C4-2B (cell line): ENCODE measurements at regions not wholly inside any gene's neighbourhood (a gene's known extent, or its start where the extent isn't known, plus 50 kb on each side); places are given as distances from the start of the nearest gene placed in this dataset.

ENCODE experiments used
- H3K27ac ChIP-seq: fragments of 450-650 bp; 2 replicates; pipeline ENCODE4 v1.5.1; 2017
- ZFX ChIP-seq: fragments of 450-650 bp; IDR thresholded peaks from 2 replicates; pipeline ENCODE4 v1.6.1; 2017
- TF ChIP-seq, protein P1 (sequence below): fragments of 450-650 bp; conservative IDR thresholded peaks from 2 replicates; pipeline ENCODE4 v1.5.1; 2017; ENCODE audit warnings: mild to moderate bottlenecking

DNA sequence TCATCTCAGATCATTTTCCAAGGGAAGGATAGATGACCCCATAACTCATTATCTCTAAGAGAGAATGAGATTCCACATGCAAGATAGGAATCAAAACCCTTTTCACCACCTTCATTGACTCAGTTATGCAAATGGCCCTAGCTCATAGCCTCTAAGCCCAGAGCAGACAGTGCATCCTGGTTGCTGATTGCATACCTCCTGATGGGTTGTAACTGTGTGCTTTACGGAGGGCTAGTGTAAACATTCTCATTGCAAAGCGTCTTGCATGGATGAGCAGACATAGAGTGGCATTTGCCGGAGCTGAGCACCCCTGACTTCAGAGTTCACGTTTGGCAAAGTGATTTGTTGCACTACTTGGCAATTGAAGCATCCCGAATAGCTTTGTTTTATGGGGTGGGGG lies 151.0 kb downstream of the VCX3A start:
- no peak overlapping the region for H3K27ac ChIP-seq
- TF ChIP-seq, protein P1, sequence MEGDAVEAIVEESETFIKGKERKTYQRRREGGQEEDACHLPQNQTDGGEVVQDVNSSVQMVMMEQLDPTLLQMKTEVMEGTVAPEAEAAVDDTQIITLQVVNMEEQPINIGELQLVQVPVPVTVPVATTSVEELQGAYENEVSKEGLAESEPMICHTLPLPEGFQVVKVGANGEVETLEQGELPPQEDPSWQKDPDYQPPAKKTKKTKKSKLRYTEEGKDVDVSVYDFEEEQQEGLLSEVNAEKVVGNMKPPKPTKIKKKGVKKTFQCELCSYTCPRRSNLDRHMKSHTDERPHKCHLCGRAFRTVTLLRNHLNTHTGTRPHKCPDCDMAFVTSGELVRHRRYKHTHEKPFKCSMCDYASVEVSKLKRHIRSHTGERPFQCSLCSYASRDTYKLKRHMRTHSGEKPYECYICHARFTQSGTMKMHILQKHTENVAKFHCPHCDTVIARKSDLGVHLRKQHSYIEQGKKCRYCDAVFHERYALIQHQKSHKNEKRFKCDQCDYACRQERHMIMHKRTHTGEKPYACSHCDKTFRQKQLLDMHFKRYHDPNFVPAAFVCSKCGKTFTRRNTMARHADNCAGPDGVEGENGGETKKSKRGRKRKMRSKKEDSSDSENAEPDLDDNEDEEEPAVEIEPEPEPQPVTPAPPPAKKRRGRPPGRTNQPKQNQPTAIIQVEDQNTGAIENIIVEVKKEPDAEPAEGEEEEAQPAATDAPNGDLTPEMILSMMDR = no peak
- no peak for TF ChIP-seq ZFX

DNA sequence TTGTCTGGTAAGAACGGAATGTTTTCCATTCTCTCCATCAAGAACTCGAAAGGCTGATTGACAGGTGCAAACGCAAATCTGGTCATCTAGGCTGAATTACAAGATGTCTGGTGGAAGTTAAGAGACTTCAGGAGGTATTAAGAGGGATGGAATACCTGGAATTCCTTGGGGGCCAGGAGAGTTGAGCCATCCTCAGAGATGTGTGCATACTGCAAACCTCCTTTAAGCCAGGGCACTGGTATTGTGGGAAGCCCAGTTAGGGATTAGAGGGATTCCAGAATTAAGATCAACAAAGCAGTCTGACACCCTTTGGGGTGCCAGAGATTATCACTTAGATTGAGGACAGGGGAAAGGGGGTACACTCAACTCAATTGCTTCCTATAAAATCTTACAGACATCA lies 151.4 kb downstream of the VCX3A start:
- TF ChIP-seq ZFX = no peak
- TF ChIP-seq, protein P1 = no peak
- no peak overlapping the region for H3K27ac ChIP-seq

DNA sequence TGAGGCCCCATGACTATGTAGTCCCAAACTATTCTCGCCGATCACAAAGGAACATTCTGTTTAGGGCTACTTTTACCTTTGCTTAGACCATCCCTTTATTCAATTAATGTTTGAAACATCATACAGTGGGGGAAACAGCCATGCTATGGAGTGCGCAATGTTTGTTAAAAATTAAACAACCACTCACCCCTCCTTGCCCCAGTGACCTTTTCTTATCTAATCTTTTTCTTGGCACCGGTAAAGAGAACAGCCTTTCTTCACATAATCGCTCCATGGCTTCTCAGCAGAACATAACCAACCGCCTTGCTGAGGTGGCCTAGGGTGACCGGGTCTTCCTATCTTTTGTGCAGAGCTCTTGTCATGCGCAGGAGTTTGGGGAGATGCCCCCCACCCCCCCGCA lies 152.6 kb downstream of the VCX3A start:
- TF ChIP-seq ZFX = no peak
- TF ChIP-seq, protein P1 = no peak
- H3K27ac ChIP-seq = no peak overlapping the region

DNA sequence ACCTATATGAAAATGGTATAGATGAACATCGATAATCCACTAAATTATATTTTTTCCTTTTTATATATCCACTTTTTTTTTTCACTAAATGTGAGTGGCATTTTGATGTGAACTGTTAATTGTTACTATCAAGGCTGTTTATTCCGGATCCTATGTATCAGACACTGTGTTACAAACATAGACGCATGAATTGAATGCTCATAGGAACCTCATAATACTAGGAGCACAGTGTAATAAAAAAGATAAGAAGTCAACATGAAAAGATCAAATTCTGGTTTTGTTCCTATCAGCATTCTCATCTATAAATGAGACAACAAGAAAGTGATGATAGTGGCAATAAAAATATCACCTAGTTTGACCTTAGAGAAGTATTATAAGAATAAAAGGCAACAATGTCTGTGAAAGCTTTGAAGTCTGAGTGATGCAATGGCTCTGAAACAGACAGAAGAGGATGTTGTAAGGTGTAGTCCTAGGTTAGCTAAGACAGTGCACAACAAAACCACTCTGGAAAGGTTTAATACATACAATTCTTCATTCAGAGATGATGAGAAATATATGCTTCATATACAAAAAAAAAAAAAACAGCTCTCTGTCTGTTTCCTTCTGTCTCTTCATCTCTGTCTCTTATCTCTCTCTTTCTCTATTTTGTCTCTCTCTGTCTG lies 148.6 kb upstream of the NLGN4X start:
- no peak overlapping the region for H3K27ac ChIP-seq
- TF ChIP-seq, protein P1 = no peak
- no peak for TF ChIP-seq ZFX

DNA sequence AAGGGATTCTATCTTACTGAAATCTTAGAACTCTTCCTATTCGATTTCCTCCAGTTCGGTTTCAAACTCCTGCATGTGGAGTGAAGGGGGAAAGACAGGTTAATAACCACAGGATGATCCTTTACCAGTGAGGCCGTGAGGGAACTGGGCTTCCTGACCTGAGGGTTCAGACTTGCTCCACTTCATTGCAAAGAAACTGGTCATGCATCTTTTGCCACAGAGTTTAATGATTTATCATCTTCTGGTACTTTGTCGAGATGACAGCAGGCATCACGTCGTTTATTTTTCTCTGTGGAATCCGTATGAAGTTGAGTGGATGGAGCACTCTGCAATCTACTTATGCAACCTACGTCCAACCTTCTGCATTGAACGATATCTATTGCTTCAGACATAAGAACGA lies 145.9 kb upstream of the NLGN4X start:
- TF ChIP-seq ZFX = no peak
- TF ChIP-seq, protein P1 = no peak
- no peak overlapping the region for H3K27ac ChIP-seq

DNA sequence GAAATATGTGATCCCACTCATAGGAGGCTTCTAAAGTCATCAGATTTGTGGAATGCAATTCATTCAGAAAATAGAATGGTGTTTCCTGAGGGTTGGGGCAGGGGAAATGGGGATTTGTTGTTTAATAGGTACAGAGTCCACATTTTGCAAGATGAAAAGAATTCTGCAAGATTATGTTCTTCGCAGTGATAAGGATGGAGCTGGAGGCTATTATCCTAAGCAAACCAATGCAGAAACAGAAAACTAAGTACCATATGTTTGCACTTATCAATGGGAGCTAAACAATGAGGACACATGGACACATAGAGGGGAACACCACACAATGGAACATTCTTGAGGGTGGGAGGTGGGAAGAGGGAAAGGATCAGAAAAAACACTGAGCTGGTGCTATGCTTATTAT lies 144.3 kb upstream of the NLGN4X start:
- H3K27ac ChIP-seq = no peak overlapping the region

DNA sequence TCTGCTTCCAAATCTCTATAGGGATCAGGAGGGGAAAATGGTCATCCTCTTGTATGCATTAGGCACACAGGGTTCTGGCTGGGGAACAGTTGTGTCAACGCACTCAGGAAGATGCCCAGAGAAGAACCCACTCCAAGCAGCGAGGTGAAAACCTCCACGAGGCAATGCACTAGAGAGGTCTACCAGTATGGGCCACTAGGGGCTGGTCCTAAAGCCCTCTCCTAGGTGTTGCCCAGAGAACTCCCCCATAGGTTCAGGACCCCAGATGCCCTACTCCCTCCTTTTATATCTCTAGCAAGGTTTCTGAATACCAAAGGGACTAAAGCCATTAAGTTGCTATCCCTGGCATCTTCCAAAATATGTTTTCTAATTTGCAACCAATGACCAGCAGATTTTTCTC lies 142.7 kb upstream of the NLGN4X start:
- TF ChIP-seq, protein P1 = no peak
- TF ChIP-seq ZFX = no peak
- H3K27ac ChIP-seq = no peak overlapping the region

More for the DNA sequence above, 144.3 kb upstream of the NLGN4X start:
- no peak for TF ChIP-seq ZFX
- TF ChIP-seq, protein P1 = no peak
